WTC11 (cell line): ENCODE measurements at regions not wholly inside any gene's neighbourhood (a gene's known extent, or its start where the extent isn't known, plus 50 kb on each side); places are given as distances from the start of the nearest gene placed in this dataset.

ENCODE experiments used
- ATAC-seq: fragments of 200-7000 bp; cut with Tn5 transposase; 2 replicates; pipeline ENCODE4 v1.10.0; 2021; ENCODE audit warnings: mild to moderate bottlenecking, moderate library complexity
- CTCF ChIA-PET: fragments of 300-600 bp; sonication (Branson Sonifier 250); formaldehyde crosslinking; loops from one replicate; lab custom pipeline; 2021; ENCODE audit warnings: antibody characterized with exemption; lab: Charles Lee
- POLR2A ChIA-PET: fragments of 350-600 bp; sonication (Branson Sonifier 250); formaldehyde crosslinking; loops from one replicate; lab custom pipeline; 2021; ENCODE audit warnings: antibody characterized with exemption; lab: Charles Lee
- DNase-seq: peaks from one replicate; pipeline ENCODE4 v3.0.0; 2021; ENCODE audit warnings: low spot score
- H3K27ac Mint-ChIP-seq: 2 replicates; pipeline ENCODE4 v1.8.0; 2021; ENCODE audit warnings: mixed read lengths
- H3K27me3 Mint-ChIP-seq: 2 replicates; pipeline ENCODE4 v1.8.0; 2021; ENCODE audit warnings: low read depth, mild to moderate bottlenecking, moderate library complexity, mixed read lengths
- H3K36me3 Mint-ChIP-seq: 2 replicates; pipeline ENCODE4 v1.8.0; 2021; ENCODE audit warnings: mixed read lengths
- H3K4me1 Mint-ChIP-seq: 2 replicates; pipeline ENCODE4 v1.8.0; 2022; ENCODE audit warnings: mixed read lengths
- H3K4me3 Mint-ChIP-seq: 2 replicates; pipeline ENCODE4 v1.8.0; 2021; ENCODE audit warnings: mild to moderate bottlenecking, moderate library complexity, mixed read lengths
- H3K9me3 Mint-ChIP-seq: 2 replicates; pipeline ENCODE4 v1.8.0; 2021; ENCODE audit warnings: mixed read lengths
- AFF4 ChIP-seq: sonication (generic); formaldehyde crosslinking; IDR thresholded peaks from 2 replicates; pipeline ENCODE4 v1.8.1; 2023; ENCODE audit warnings: mild to moderate bottlenecking, missing genetic modification reagents, borderline replicate concordance
- ATF6 ChIP-seq: sonication (generic); formaldehyde crosslinking; IDR thresholded peaks from 2 replicates; pipeline ENCODE4 v1.8.1; 2023; ENCODE audit warnings: mild to moderate bottlenecking, missing genetic modification reagents
- CREB1 ChIP-seq: sonication (generic); formaldehyde crosslinking; IDR thresholded peaks from 2 replicates; pipeline ENCODE4 v1.8.0; 2023; ENCODE audit warnings: mild to moderate bottlenecking, missing genetic modification reagents
- CREM ChIP-seq: sonication (generic); formaldehyde crosslinking; IDR thresholded peaks from 2 replicates; pipeline ENCODE4 v1.8.1; 2022; ENCODE audit warnings: mild to moderate bottlenecking, missing genetic modification reagents, moderate library complexity
- ESRRA ChIP-seq: sonication (generic); formaldehyde crosslinking; IDR thresholded peaks from 2 replicates; pipeline ENCODE4 v1.8.1; 2022; ENCODE audit warnings: mild to moderate bottlenecking, missing genetic modification reagents, borderline replicate concordance
- GABPB1 ChIP-seq: sonication (generic); formaldehyde crosslinking; IDR thresholded peaks from 2 replicates; pipeline ENCODE4 v1.8.1; 2023; ENCODE audit warnings: mild to moderate bottlenecking, missing genetic modification reagents
- GRHL2 ChIP-seq: fragments of 250-450 bp; sonication (Bioruptor Pico); IDR thresholded peaks from 2 replicates; pipeline ENCODE4 v1.8.0; 2022; ENCODE audit warnings: mild to moderate bottlenecking, moderate library complexity; ENCODE audit not compliant: insufficient replicate concordance, severe bottlenecking
- HMGA2 ChIP-seq: fragments of 250-450 bp; sonication (Bioruptor Pico); IDR thresholded peaks from 2 replicates; pipeline ENCODE4 v1.4.0; 2021; ENCODE audit warnings: mild to moderate bottlenecking, moderate library complexity
- IRF1 ChIP-seq: sonication (generic); formaldehyde crosslinking; IDR thresholded peaks from 2 replicates; pipeline ENCODE4 v1.8.0; 2023; ENCODE audit warnings: missing genetic modification reagents
- JAZF1 ChIP-seq: fragments of 250-450 bp; sonication (Bioruptor Pico); IDR thresholded peaks from 2 replicates; pipeline ENCODE4 v1.9.0; 2021; ENCODE audit warnings: moderate library complexity, mild to moderate bottlenecking, inconsistent platforms
- MXD4 ChIP-seq: fragments of 250-450 bp; sonication (Bioruptor Pico); IDR thresholded peaks from 2 replicates; pipeline ENCODE4 v1.8.0; 2021; ENCODE audit warnings: mild to moderate bottlenecking, moderate library complexity, borderline replicate concordance
- PRRX2 ChIP-seq: fragments of 250-450 bp; sonication (Bioruptor Pico); IDR thresholded peaks from 2 replicates; pipeline ENCODE4 v1.8.0; 2021; ENCODE audit warnings: mild to moderate bottlenecking
- ZNF263 ChIP-seq: sonication (generic); formaldehyde crosslinking; IDR thresholded peaks from 2 replicates; pipeline ENCODE4 v1.8.1; 2022; ENCODE audit warnings: low read depth, mild to moderate bottlenecking, moderate library complexity, missing genetic modification reagents
- TF ChIP-seq, protein P1 (sequence below): fragments of 250-450 bp; sonication (Bioruptor Pico); IDR thresholded peaks from 2 replicates; pipeline ENCODE4 v2.1.2; 2022; ENCODE audit warnings: mild to moderate bottlenecking, moderate library complexity
- TF ChIP-seq, protein P2 (sequence below): sonication (generic); formaldehyde crosslinking; IDR thresholded peaks from 2 replicates; pipeline ENCODE4 v1.8.1; 2022; ENCODE audit warnings: mild to moderate bottlenecking, moderate library complexity, missing genetic modification reagents
- TF ChIP-seq, protein P3 (sequence below): sonication (generic); formaldehyde crosslinking; IDR thresholded peaks from 2 replicates; pipeline ENCODE4 v1.8.1; 2023; ENCODE audit warnings: mild to moderate bottlenecking, moderate library complexity, missing genetic modification reagents

DNA sequence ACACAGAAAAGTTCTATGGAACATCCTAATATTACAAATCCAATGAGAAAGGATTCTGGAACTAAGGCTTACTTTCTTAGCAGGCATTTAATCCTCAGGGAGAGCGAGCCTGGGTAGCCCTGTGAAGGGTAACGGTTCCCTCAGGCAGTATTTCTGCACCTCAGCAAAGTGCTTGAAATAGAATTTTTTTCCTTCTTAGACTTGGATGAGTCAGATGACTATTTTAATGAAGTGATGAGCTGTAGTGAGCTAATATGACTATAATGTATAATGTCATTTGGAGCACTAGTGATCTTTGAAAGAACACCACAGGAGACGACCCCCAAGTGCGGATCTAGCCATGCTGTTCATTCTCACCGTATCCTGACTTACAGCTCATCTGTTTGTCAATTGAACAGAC, 493.0 kb upstream of the FAM241A start:
- Mint-ChIP-seq H3K4me3 (no peak overlapping the region), H3K9me3 (no peaks in the 10 kb centered on the region)

DNA sequence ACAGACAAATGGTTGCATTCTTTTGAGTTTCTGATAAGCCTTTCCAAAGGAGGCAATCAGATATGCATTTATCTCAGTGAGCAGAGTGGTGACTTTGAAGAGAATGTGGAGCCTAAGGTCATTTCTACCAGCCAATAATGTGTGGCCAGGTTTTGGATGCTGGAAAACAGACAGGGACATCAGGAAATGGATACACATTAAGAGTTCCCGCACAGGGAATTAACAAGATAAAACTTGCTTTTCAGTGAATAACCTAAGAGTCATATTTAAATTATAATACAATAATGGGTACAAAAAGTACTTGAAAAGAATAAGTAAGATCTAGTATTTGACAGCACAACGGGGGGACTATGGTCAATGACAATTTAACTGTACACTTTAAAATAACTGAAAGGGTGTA, 492.3 kb upstream of the FAM241A start:
- ATAC-seq (no peak), DNase-seq (no peak)
- Mint-ChIP-seq H3K27ac (no peak overlapping the region), H3K4me3 (no peak overlapping the region), H3K36me3 (no peaks in the 10 kb centered on the region), H3K9me3 (no peaks in the 10 kb centered on the region), H3K27me3 (no peaks in the 10 kb centered on the region), H3K4me1 (peaks cover 46% of the 10 kb centered on the region)
- ChIA-PET CTCF (no interaction called here), POLR2A (no interaction called here)
- TF ChIP-seq ESRRA (CRISPR knock-in tag) (no peak), CREM (no peak), GABPB1 (CRISPR knock-in tag) (no peak), MXD4 (CRISPR knock-in tag) (no peak), ZNF263 (CRISPR knock-in tag) (no peak), JAZF1 (no peak), GRHL2 (CRISPR knock-in tag) (no peak), IRF1 (CRISPR knock-in tag) (no peak), ATF6 (CRISPR knock-in tag) (no peak), HMGA2 (CRISPR knock-in tag) (no peak)
- TF ChIP-seq, protein P1, sequence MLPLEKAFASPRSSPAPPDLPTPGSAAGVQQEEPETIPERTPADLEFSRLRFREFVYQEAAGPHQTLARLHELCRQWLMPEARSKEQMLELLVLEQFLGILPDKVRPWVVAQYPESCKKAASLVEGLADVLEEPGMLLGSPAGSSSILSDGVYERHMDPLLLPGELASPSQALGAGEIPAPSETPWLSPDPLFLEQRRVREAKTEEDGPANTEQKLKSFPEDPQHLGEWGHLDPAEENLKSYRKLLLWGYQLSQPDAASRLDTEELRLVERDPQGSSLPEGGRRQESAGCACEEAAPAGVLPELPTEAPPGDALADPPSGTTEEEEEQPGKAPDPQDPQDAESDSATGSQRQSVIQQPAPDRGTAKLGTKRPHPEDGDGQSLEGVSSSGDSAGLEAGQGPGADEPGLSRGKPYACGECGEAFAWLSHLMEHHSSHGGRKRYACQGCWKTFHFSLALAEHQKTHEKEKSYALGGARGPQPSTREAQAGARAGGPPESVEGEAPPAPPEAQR (CRISPR knock-in tag), result no peak
- TF ChIP-seq, protein P2, sequence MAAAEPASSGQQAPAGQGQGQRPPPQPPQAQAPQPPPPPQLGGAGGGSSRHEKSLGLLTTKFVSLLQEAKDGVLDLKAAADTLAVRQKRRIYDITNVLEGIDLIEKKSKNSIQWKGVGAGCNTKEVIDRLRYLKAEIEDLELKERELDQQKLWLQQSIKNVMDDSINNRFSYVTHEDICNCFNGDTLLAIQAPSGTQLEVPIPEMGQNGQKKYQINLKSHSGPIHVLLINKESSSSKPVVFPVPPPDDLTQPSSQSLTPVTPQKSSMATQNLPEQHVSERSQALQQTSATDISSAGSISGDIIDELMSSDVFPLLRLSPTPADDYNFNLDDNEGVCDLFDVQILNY (CRISPR knock-in tag), result no peak

More for the DNA sequence above, 493.0 kb upstream of the FAM241A start:
- no peak overlapping the region for H3K27ac Mint-ChIP-seq
- no peaks in the 10 kb centered on the region for H3K27me3 Mint-ChIP-seq
- ATAC-seq (no peak), DNase-seq (no peak)
- H3K4me1 Mint-ChIP-seq, result peaks cover 46% of the 10 kb centered on the region
- POLR2A ChIA-PET, result no interaction called here
- H3K36me3 Mint-ChIP-seq, result no peaks in the 10 kb centered on the region
- CTCF ChIA-PET, result no interaction called here
- TF ChIP-seq CREB1, result no peak
- TF ChIP-seq, protein P3, sequence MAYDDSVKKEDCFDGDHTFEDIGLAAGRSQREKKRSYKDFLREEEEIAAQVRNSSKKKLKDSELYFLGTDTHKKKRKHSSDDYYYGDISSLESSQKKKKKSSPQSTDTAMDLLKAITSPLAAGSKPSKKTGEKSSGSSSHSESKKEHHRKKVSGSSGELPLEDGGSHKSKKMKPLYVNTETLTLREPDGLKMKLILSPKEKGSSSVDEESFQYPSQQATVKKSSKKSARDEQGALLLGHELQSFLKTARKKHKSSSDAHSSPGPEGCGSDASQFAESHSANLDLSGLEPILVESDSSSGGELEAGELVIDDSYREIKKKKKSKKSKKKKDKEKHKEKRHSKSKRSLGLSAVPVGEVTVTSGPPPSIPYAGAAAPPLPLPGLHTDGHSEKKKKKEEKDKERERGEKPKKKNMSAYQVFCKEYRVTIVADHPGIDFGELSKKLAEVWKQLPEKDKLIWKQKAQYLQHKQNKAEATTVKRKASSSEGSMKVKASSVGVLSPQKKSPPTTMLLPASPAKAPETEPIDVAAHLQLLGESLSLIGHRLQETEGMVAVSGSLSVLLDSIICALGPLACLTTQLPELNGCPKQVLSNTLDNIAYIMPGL (CRISPR knock-in tag), result no peak
- TF ChIP-seq AFF4 (CRISPR knock-in tag), result no peak
- no peak for TF ChIP-seq PRRX2 (CRISPR knock-in tag)
- TF ChIP-seq, protein P1 (CRISPR knock-in tag), result no peak
- TF ChIP-seq, all 79 proteins: peak for 0
